Activated CD8-positive, alpha-beta memory T cell treated with anti-CD3 and anti-CD28 coated beads, Interleukin-2, amount 50 U/mL, for 24 hours (primary cell): ENCODE measurements at regions not wholly inside any gene's neighbourhood (a gene's known extent, or its start where the extent isn't known, plus 50 kb on each side); places are given as distances from the start of the nearest gene placed in this dataset.

Source experiments
- DNase-seq: peaks from one replicate; pipeline ENCODE4 v3.0.0-alpha.2; 2020; ENCODE audit errors: extremely low read depth

DNA sequence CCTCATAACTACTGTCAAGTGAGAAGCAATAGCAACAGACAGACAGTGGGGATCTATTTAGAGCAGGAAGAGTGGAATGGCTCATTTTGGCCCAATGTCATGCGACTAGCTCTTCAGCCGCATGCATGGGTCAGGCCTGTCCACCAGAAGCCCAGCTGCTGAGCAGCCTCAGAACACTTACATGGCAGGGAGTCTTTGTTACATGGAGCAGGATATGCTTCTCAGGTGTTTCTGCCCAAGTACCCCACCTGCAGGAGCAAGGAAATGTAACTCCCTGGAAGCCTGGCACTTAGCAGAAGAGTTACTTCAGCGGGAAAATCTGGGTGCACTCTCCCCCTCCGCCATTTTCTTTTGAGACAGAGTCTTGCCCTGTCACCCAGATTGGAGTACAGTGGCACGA is 73.5 kb upstream of the ARHGAP5 start:
- no peak for DNase-seq

DNA sequence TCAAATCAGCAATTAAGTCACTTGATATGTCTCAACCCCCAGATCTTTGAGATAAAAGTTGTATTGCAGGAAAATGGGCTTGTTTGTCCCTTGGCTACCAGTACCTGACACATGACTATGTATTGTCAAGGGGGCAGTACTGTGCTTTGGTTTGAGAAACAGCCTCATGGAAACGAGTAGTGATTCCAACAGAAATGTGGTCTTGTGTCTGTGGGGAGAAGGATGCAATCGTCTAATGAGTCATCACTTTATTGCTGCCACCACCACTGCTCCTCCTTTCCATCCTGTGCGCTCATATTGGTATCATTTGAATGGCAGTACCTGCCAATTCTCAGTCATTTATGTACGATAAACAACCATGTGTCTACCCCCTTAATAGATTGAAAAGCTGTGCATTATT is 72.8 kb upstream of the ARHGAP5 start:
- no peak for DNase-seq

GRCh38 chr14:32005628-32006027 is 71.5 kb upstream of the ARHGAP5 start:
- no peak for DNase-seq

DNA sequence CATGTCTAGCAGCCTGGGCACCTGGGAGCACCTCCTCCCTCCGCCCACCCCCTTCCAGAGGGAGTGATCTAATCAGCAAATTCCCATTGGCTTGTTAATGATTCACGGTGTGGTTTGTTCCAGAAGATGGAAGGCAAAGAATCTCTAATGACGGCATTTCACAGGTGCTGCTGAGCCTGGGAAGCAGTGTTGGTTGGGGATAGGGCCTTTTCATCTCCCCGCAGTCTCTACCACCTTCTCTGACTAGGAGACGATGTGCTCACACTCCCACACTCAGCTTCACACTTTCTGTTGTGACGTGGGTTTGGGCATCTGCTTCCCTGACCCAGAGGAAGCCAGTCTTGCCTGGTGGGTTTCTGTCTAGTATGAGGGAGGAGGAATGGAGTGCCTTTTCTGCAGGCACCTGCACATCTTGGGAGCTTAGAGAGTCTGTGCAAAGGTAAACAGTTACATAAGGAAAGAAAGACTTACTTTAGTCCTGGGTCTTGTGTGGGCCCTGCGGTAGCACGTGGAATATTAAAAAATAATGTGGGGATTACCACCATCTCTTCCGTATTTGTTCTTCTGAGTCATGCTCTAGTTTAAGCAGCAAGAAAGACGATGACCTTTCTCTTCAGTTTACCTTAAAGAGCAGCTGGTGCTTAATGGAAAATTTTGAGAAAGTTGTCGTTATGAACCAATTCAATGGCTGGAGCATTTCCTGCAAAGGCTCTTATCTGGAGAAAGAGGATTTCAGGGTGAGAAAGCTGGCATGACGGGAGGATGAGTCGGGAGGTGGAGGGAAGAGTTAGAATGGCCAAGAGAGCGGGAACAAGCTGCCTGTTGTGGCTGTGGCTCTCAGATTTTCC is 70.6 kb upstream of the ARHGAP5 start:
- DNase-seq, result no peak

DNA sequence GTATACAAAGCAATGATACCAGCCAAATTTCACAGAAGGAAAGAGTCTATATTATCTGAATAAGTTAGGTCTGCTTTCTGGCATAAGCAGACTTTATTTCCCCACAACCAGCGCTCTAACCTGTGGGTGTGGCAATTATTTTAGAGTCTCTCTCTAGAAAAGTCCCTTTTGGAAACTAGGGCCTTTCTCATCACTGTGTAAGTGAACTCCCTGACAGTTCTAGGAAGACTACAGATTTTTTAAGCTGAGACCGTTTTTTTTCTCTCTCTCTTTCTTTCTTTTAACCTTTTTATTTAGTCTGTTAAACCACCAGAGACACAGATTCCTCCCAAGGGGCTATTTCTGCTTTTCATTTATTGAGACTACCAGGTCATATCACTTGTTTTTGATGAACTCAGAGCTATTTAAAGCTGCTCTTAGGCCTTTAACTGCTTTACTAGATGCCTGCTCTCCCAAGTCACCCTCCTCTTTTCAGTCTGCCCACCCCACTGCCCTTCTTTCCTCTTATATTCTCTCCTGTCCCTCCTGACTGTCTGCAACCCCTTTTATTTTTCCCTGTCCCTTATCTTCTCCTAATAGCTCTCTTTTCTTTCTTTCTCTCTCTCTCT is 69.2 kb upstream of the ARHGAP5 start:
- DNase-seq, result no peak

DNA sequence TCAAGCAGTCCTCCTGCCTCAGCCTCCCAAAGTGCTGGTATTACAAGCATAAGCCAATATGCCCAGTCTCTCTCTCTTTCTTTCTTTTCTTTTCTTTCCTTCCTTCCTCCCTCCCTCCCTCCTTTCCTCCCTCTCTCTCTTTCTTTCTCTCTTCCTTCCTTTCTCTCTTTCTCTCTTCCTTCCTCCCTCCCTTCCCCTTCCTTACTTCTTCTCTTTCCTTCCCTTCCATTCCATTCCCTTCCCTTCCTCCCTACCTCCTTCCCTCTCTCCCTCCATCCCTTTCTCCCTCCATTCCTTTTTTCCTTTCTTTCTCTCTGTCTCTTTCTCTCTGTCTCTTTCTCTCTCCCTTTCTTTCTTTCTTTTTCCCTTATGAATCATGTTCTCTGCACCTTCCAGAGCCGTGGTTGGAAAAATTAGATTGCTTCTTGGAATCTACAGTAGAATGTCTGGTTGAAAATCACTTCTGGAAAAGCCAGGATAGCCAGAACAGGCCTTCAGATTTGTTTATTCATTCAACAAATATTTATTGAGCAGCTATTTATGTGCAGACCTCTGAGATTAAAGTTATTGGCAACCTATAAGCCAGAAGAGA is 68.4 kb upstream of the ARHGAP5 start:
- DNase-seq, result no peak

GRCh38 chr14:32009221-32009975 is 67.7 kb upstream of the ARHGAP5 start:
- no peak for DNase-seq

- DNase-seq, result no peak
Observed at GRCh38 chr14:32009976-32010581, 67.0 kb upstream of the ARHGAP5 start.

DNA sequence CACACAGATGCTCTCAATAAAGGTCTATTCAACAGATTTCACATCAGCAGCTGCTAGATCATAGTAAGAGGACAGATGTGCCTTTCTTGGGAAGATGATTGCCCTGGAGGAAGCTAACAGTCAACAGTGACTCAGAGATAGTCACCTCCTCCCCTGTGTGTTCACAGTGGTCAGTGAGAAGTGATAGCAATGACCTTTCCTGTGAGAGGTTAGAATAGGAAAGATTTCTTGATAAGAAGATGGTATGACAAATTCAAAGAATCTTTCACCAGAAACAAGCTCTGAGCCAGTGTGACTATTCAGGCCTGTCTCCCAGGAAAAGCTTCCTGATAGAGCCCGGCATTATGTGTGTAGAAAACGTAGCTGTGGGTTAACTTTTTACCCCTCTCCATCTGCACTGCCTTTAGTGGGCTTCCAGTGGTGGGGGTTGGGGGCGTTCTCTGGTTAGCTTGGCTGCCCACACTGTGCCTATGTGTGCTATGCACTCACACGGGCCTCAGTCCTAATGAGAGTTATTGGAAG is 66.4 kb upstream of the ARHGAP5 start:
- no peak for DNase-seq

GRCh38 chr14:32011225-32011624 is 65.9 kb upstream of the ARHGAP5 start:
- DNase-seq, result no peak

DNA sequence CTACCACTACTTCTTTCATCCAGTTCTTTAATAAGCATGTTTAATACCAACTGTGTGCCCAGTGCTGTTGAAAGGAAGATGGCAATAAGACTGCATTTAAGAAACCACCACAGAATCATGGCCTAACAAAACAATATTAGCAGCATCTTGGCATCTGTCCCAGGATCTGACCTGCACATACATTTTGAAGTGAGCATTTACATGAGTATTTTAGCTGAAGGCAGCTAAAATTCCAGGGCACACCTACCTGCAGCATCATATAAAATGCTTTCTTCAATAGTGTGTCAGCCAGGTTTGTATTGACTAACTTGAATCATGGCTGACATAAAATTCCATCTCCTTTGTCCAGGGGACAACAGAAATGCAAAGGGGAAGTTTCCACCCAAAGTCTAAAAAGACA is 65.0 kb upstream of the ARHGAP5 start:
- no peak for DNase-seq

- no peak for DNase-seq
Observed at GRCh38 chr14:32012571-32012970, 64.5 kb upstream of the ARHGAP5 start.

- DNase-seq, result no peak
Observed at GRCh38 chr14:32013083-32013482, 64.0 kb upstream of the ARHGAP5 start.

GRCh38 chr14:32014057-32014456 is 63.0 kb upstream of the ARHGAP5 start:
- no peak for DNase-seq

GRCh38 chr14:32014498-32014897 is 62.6 kb upstream of the ARHGAP5 start:
- DNase-seq, result no peak

DNA sequence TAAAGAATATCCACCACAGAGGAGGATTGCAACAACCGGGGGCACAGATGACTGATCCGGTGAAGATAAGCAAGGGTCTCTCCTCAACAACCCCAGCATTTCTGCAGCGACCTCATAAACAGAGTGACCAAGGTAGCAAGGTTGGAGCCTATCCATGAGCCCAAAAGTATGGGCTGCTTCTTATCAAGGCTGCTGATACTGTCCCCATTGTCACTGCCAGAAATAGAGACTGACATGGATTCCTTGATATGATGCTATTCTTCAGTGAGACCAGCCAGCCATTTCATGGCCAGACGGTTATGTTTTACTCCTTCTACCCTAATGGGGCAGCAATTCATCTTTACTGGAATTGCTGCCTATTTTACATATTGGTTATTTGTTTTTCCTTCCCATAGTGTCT is 61.9 kb upstream of the ARHGAP5 start:
- DNase-seq, result no peak

DNA sequence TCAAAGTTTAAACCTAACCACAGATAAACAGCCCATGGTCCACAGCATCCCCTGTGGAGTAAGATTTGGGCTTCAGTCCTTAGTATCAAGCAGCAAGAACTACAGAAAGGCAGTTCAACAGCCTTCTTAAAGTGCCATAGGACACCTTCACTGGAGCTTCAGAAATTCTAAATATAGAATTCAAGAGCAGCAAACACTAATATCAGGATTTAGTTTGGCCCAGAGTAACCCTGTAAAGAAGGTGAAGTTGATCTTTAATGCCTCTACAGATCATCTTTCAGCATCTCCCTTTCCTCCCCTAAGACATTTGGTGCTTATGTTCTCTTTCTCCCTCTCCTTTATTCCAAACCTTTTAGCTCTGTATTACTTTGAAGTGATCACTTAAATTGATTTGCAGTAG is 59.5 kb upstream of the ARHGAP5 start:
- DNase-seq, result no peak

GRCh38 chr14:32018391-32019092 is 58.6 kb upstream of the ARHGAP5 start:
- no peak for DNase-seq

- no peak for DNase-seq
Observed at GRCh38 chr14:32019276-32019675, 57.8 kb upstream of the ARHGAP5 start.

- DNase-seq, result no peak
Observed at GRCh38 chr14:32020882-32021281, 56.2 kb upstream of the ARHGAP5 start.

- no peak for DNase-seq
Observed at GRCh38 chr14:32021341-32021740, 55.8 kb upstream of the ARHGAP5 start.
